ENCODE measurements at regions not wholly inside any gene's neighbourhood (a gene's known extent, or its start where the extent isn't known, plus 50 kb on each side); places are given as distances from the start of the nearest gene placed in this dataset.

GRCh38 chr2:129300456-129300855 lies 679.0 kb upstream of the RAB6C start:
- no peak for TF ChIP-seq EZH2 (IDR thresholded peaks at IDR 0.05; ENCODE audit: borderline replicate concordance, low read depth, low read length, poor library complexity, severe bottlenecking)
- no peak for TF ChIP-seq CTCF (conservative IDR thresholded peaks at IDR 0.05; ENCODE audit: low read depth, low read length)
- Histone ChIP-seq H3K36me3 (ENCODE audit: insufficient read depth, low read length, poor library complexity, severe bottlenecking) (no peaks in the 10 kb centered on the region), H3K27me3 (replicated peaks; ENCODE audit: insufficient read depth, low read depth, low read length, poor library complexity) (no peaks in the 10 kb centered on the region), H3K4me1 (ENCODE audit: insufficient read depth, low read length, poor library complexity, severe bottlenecking) (peaks cover 8% of the 10 kb centered on the region), H3K9me3 (ENCODE audit: low read depth, low read length, poor library complexity, severe bottlenecking) (no peaks in the 10 kb centered on the region), H3K27ac (ENCODE audit: low read depth, low read length, poor library complexity, severe bottlenecking) (no peak overlapping the region), H3K4me3 (ENCODE audit: low read depth, low read length, poor library complexity, severe bottlenecking) (no peak overlapping the region)
- CTCF ChIA-PET, result no interaction called here
- BruUV-seq (replicated peaks), result no TSS peak
- no peak for DNase-seq (ENCODE audit: low spot score)
- POLR2A ChIA-PET (ENCODE audit: low non-redundant PET), result no interaction called here
- intact Hi-C loops (cut with micrococcal nuclease; ENCODE audit: unreplicated experiment), result no loop called here

DNA sequence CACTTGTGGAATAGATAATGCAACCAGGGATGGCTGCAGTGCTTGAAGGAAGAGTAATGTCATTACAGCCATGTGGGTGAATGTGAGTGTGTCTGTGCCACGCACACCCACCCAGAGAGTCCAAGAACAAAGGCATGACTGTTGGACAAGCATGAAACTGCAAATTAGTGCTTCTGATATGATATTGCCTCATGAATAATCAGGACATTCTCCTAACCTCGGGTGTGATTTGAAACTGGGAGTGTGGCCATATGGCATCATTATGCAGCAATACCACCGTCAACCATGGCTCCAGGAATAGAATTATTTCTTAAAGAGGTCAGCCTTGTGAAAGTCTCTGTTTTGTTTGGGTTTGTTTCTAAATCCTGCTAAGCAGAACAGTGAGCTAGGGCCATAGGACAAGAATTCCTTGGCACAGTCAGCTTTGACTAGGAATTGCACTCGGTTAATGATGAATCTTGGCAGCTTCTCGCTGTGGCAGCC lies 678.0 kb upstream of the RAB6C start:
- no peaks in the 10 kb centered on the region for H3K9me3 ChIP-seq (ENCODE audit: low read depth, low read length, poor library complexity, severe bottlenecking)
- peaks cover 8% of the 10 kb centered on the region for H3K4me1 ChIP-seq (ENCODE audit: insufficient read depth, low read length, poor library complexity, severe bottlenecking)
- no TSS peak for BruUV-seq (replicated peaks)
- no peaks in the 10 kb centered on the region for H3K36me3 ChIP-seq (ENCODE audit: insufficient read depth, low read length, poor library complexity, severe bottlenecking)
- TF ChIP-seq CTCF (conservative IDR thresholded peaks at IDR 0.05; ENCODE audit: low read depth, low read length) (no peak), EZH2 (IDR thresholded peaks at IDR 0.05; ENCODE audit: borderline replicate concordance, low read depth, low read length, poor library complexity, severe bottlenecking) (no peak)
- DNase-seq (ENCODE audit: low spot score), result no peak
- no peak overlapping the region for H3K4me3 ChIP-seq (ENCODE audit: low read depth, low read length, poor library complexity, severe bottlenecking)
- ChIA-PET CTCF (no interaction called here), POLR2A (ENCODE audit: low non-redundant PET) (no interaction called here)
- no peaks in the 10 kb centered on the region for H3K27me3 ChIP-seq (replicated peaks; ENCODE audit: insufficient read depth, low read depth, low read length, poor library complexity)
- H3K27ac ChIP-seq (ENCODE audit: low read depth, low read length, poor library complexity, severe bottlenecking), result no peak overlapping the region
- intact Hi-C loops (cut with micrococcal nuclease; ENCODE audit: unreplicated experiment), result no loop called here

- intact Hi-C loops (cut with micrococcal nuclease; ENCODE audit: unreplicated experiment), result no loop called here
- H3K4me1 ChIP-seq (ENCODE audit: insufficient read depth, low read length, poor library complexity, severe bottlenecking), result peaks cover 2% of the 10 kb centered on the region
- no TSS peak for BruUV-seq (replicated peaks)
- no peaks in the 10 kb centered on the region for H3K36me3 ChIP-seq (ENCODE audit: insufficient read depth, low read length, poor library complexity, severe bottlenecking)
- H3K9me3 ChIP-seq (ENCODE audit: low read depth, low read length, poor library complexity, severe bottlenecking), result no peaks in the 10 kb centered on the region
- H3K4me3 ChIP-seq (ENCODE audit: low read depth, low read length, poor library complexity, severe bottlenecking), result no peak overlapping the region
- TF ChIP-seq CTCF (conservative IDR thresholded peaks at IDR 0.05; ENCODE audit: low read depth, low read length) (no peak), EZH2 (IDR thresholded peaks at IDR 0.05; ENCODE audit: borderline replicate concordance, low read depth, low read length, poor library complexity, severe bottlenecking) (no peak)
- POLR2A ChIA-PET (ENCODE audit: low non-redundant PET), result no interaction called here
- no peaks in the 10 kb centered on the region for H3K27me3 ChIP-seq (replicated peaks; ENCODE audit: insufficient read depth, low read depth, low read length, poor library complexity)
- no peak for DNase-seq (ENCODE audit: low spot score)
- CTCF ChIA-PET, result no interaction called here
- no peak overlapping the region for H3K27ac ChIP-seq (ENCODE audit: low read depth, low read length, poor library complexity, severe bottlenecking)
Measured at GRCh38 chr2:129302106-129302505, 677.4 kb upstream of the RAB6C start.

All from A673 (cell line).